ENCODE measurements at regions not wholly inside any gene's neighbourhood (a gene's known extent, or its start where the extent isn't known, plus 50 kb on each side); places are given as distances from the start of the nearest gene placed in this dataset.

GRCh38 chr14:54104601-54105145 is 148.0 kb upstream of the BMP4 start:
- Mint-ChIP-seq H3K27me3 (no peaks in the 10 kb centered on the region), H3K9me3 (peaks cover 0 to 8% of the 10 kb centered on the region in 2 donors), H3K4me3 (no peak overlapping the region), H3K4me1 (ENCODE audit: low read depth in 2 of 2) (no peaks in the 10 kb centered on the region), H3K36me3 (ENCODE audit: insufficient read depth) (no peaks in the 10 kb centered on the region), H3K27ac (no peak overlapping the region)
- DNase-seq = no peak
- no peak for ATAC-seq (replicated peaks)

- DNase-seq = no peak
- H3K27ac Mint-ChIP-seq = no peak overlapping the region
- no peaks in the 10 kb centered on the region for H3K27me3 Mint-ChIP-seq
- ATAC-seq (replicated peaks) = no peak
- H3K4me1 Mint-ChIP-seq (ENCODE audit: low read depth in 2 of 2) = no peaks in the 10 kb centered on the region
- peaks cover 0 to 8% of the 10 kb centered on the region in 2 donors for H3K9me3 Mint-ChIP-seq
- no peak overlapping the region for H3K4me3 Mint-ChIP-seq
- H3K36me3 Mint-ChIP-seq (ENCODE audit: insufficient read depth) = no peaks in the 10 kb centered on the region
These were observed 148.8 kb upstream of the BMP4 start for GRCh38 chr14:54105406-54105805.

- H3K4me3 Mint-ChIP-seq = no peak overlapping the region
These were observed 149.3 kb upstream of the BMP4 start for GRCh38 chr14:54105898-54106297.

GRCh38 chr14:54106661-54107377 is 150.2 kb upstream of the BMP4 start:
- DNase-seq (no peak), ATAC-seq (replicated peaks) (no peak)
- Mint-ChIP-seq H3K9me3 (peaks cover 0 to 8% of the 10 kb centered on the region in 2 donors), H3K4me1 (ENCODE audit: low read depth in 2 of 2) (no peaks in the 10 kb centered on the region), H3K36me3 (ENCODE audit: insufficient read depth) (no peaks in the 10 kb centered on the region), H3K4me3 (no peak overlapping the region), H3K27ac (no peak overlapping the region), H3K27me3 (peaks cover 0 to 3% of the 10 kb centered on the region in 2 donors)

More at GRCh38 chr14:54105898-54106297, 149.3 kb upstream of the BMP4 start:
- Mint-ChIP-seq H3K36me3 (ENCODE audit: insufficient read depth) (no peaks in the 10 kb centered on the region), H3K27ac (no peak overlapping the region), H3K4me1 (ENCODE audit: low read depth in 2 of 2) (no peaks in the 10 kb centered on the region), H3K27me3 (no peaks in the 10 kb centered on the region), H3K9me3 (peaks cover 0 to 8% of the 10 kb centered on the region in 2 donors)
- no peak for DNase-seq
- no peak for ATAC-seq (replicated peaks)

- Mint-ChIP-seq H3K27ac (no peak overlapping the region), H3K36me3 (ENCODE audit: insufficient read depth) (no peaks in the 10 kb centered on the region), H3K4me3 (no peak overlapping the region), H3K4me1 (ENCODE audit: low read depth in 2 of 2) (no peaks in the 10 kb centered on the region), H3K27me3 (peaks cover 0 to 9% of the 10 kb centered on the region in 2 donors), H3K9me3 (peaks cover 2 to 8% of the 10 kb centered on the region in 2 donors)
- ATAC-seq (replicated peaks) (no peak), DNase-seq (no peak)
These were observed 152.2 kb upstream of the BMP4 start for GRCh38 chr14:54108481-54109471.

GRCh38 chr14:54109521-54110120 is 153.0 kb upstream of the BMP4 start:
- H3K27me3 Mint-ChIP-seq = peaks cover 0 to 9% of the 10 kb centered on the region in 2 donors
- H3K9me3 Mint-ChIP-seq = peaks cover 2 to 8% of the 10 kb centered on the region in 2 donors
- no peak for DNase-seq
- H3K27ac Mint-ChIP-seq = no peak overlapping the region
- no peaks in the 10 kb centered on the region for H3K36me3 Mint-ChIP-seq (ENCODE audit: insufficient read depth)
- H3K4me1 Mint-ChIP-seq (ENCODE audit: low read depth in 2 of 2) = no peaks in the 10 kb centered on the region
- H3K4me3 Mint-ChIP-seq = no peak overlapping the region
- no peak for ATAC-seq (replicated peaks)

GRCh38 chr14:54114941-54115340 is 158.3 kb upstream of the BMP4 start:
- no peak overlapping the region for H3K4me3 Mint-ChIP-seq
- no peaks in the 10 kb centered on the region for H3K36me3 Mint-ChIP-seq (ENCODE audit: insufficient read depth)
- H3K27me3 Mint-ChIP-seq = peaks cover 0 to 9% of the 10 kb centered on the region in 2 donors
- DNase-seq = no peak
- H3K27ac Mint-ChIP-seq = no peak overlapping the region
- H3K9me3 Mint-ChIP-seq = peaks cover 2 to 8% of the 10 kb centered on the region in 2 donors
- ATAC-seq (replicated peaks) = no peak
- no peaks in the 10 kb centered on the region for H3K4me1 Mint-ChIP-seq (ENCODE audit: low read depth in 2 of 2)

GRCh38 chr14:54116198-54116885 is 159.7 kb upstream of the BMP4 start:
- no peak for ATAC-seq (replicated peaks)
- Mint-ChIP-seq H3K9me3 (peaks cover 2 to 8% of the 10 kb centered on the region in 2 donors), H3K27me3 (peaks cover 0 to 9% of the 10 kb centered on the region in 2 donors)

GRCh38 chr14:54116972-54117371 is 160.3 kb upstream of the BMP4 start:
- Mint-ChIP-seq H3K27ac (no peak overlapping the region), H3K9me3 (peaks cover 2 to 8% of the 10 kb centered on the region in 2 donors), H3K36me3 (ENCODE audit: insufficient read depth) (no peaks in the 10 kb centered on the region), H3K27me3 (peaks cover 0 to 4% of the 10 kb centered on the region in 2 donors), H3K4me3 (no peak overlapping the region), H3K4me1 (ENCODE audit: low read depth in 2 of 2) (no peaks in the 10 kb centered on the region)
- DNase-seq (no peak), ATAC-seq (replicated peaks) (no peak)

More at GRCh38 chr14:54116198-54116885, 159.7 kb upstream of the BMP4 start:
- H3K27ac Mint-ChIP-seq = no peak overlapping the region
- H3K4me1 Mint-ChIP-seq (ENCODE audit: low read depth in 2 of 2) = no peaks in the 10 kb centered on the region
- H3K4me3 Mint-ChIP-seq = no peak overlapping the region
- H3K36me3 Mint-ChIP-seq (ENCODE audit: insufficient read depth) = no peaks in the 10 kb centered on the region
- DNase-seq = no peak

- DNase-seq = no peak
- no peaks in the 10 kb centered on the region for H3K36me3 Mint-ChIP-seq (ENCODE audit: insufficient read depth)
- no peak overlapping the region for H3K27ac Mint-ChIP-seq
- H3K27me3 Mint-ChIP-seq = peaks cover 0 to under 1% of the 10 kb centered on the region in 2 donors
- peaks cover 2 to 4% of the 10 kb centered on the region in 2 donors for H3K9me3 Mint-ChIP-seq
- H3K4me3 Mint-ChIP-seq = no peak overlapping the region
- ATAC-seq (replicated peaks) = no peak
- H3K4me1 Mint-ChIP-seq (ENCODE audit: low read depth in 2 of 2) = no peaks in the 10 kb centered on the region
These were observed 160.8 kb upstream of the BMP4 start for GRCh38 chr14:54117396-54117795.

- H3K27ac Mint-ChIP-seq = no peak overlapping the region
- H3K27me3 Mint-ChIP-seq = no peaks in the 10 kb centered on the region
- H3K4me1 Mint-ChIP-seq (ENCODE audit: low read depth in 2 of 2) = no peaks in the 10 kb centered on the region
- ATAC-seq (replicated peaks) (no peak), DNase-seq (no peak)
- H3K36me3 Mint-ChIP-seq (ENCODE audit: insufficient read depth) = no peaks in the 10 kb centered on the region
- peaks cover 0 to 2% of the 10 kb centered on the region in 2 donors for H3K9me3 Mint-ChIP-seq
- no peak overlapping the region for H3K4me3 Mint-ChIP-seq
These were observed 161.3 kb upstream of the BMP4 start for GRCh38 chr14:54117924-54118323.

GRCh38 chr14:54120260-54120659 is 163.6 kb upstream of the BMP4 start:
- Mint-ChIP-seq H3K4me3 (no peak overlapping the region), H3K36me3 (ENCODE audit: insufficient read depth) (no peaks in the 10 kb centered on the region)
- no peak for DNase-seq

More at GRCh38 chr14:54120260-54120659, 163.6 kb upstream of the BMP4 start:
- H3K27ac Mint-ChIP-seq = no peak overlapping the region
- H3K4me1 Mint-ChIP-seq (ENCODE audit: low read depth in 2 of 2) = no peaks in the 10 kb centered on the region
- no peak for ATAC-seq (replicated peaks)
- peaks cover 3 to 8% of the 10 kb centered on the region in 2 donors for H3K9me3 Mint-ChIP-seq
- H3K27me3 Mint-ChIP-seq = no peaks in the 10 kb centered on the region
